Adrenal gland (tissue), 9 donors: ENCODE measurements at regions not wholly inside any gene's neighbourhood (a gene's known extent, or its start where the extent isn't known, plus 50 kb on each side); places are given as distances from the start of the nearest gene placed in this dataset.

Experiments used
- DNase-seq, 7 donors: peaks; one replicate each; pipeline ENCODE4 v3.0.0-alpha.2; 2019 to 2020
- H3K27ac ChIP-seq, 5 donors: fragments of 200-600 bp; sonication (generic) in 4 of 5; 1 replicate in 3 of 5; 2 replicates in 2 of 5; pipeline versions ENCODE4 v1.5.1 to v1.8.0; 2016 to 2020; ENCODE audit warnings: mild to moderate bottlenecking in 1 of 5
- H3K27me3 ChIP-seq: fragments of 200-600 bp; 2 replicates; pipeline ENCODE4 v1.8.0; 2021
- H3K36me3 ChIP-seq, 2 donors: fragments of 200-600 bp; replicated peaks in 1 of 2; 1 replicate in 1 of 2; 2 replicates in 1 of 2; pipeline versions ENCODE4 v1.5.1 to v1.8.0; 2018 to 2022
- H3K4me1 ChIP-seq, 2 donors: fragments of 200-600 bp; replicated peaks in 1 of 2; 1 replicate in 1 of 2; 2 replicates in 1 of 2; pipeline versions ENCODE4 v1.5.1 to v1.8.0; 2018 to 2021
- H3K4me3 ChIP-seq, 4 donors: fragments of 200-600 bp; sonication (generic) in 3 of 4; one replicate each; pipeline ENCODE4 v1.5.1; 2016 to 2018
- H3K9me3 ChIP-seq, 3 donors: fragments of 200-600 bp; sonication (generic) in 1 of 3; replicated peaks in 1 of 3; 1 replicate in 2 of 3; 2 replicates in 1 of 3; pipeline versions ENCODE4 v1.5.1 to v1.8.0; 2016 to 2021
- CTCF ChIP-seq, 6 experiments: fragments of 450-650 bp in 4 of 6; fragments of 200-600 bp in 2 of 6; sonication (generic) in 1 of 6; IDR thresholded peaks; 1 replicate in 5 of 6; 2 replicates in 1 of 6; pipeline versions ENCODE4 v1.5.1 to v1.8.0; 2016 to 2021; ENCODE audit warnings: antibody characterized with exemption in 6 of 6, mild to moderate bottlenecking in 2 of 6, moderate library complexity in 1 of 6
- POLR2A ChIP-seq, 2 donors: fragments of 450-650 bp; IDR thresholded peaks; one replicate each; pipeline ENCODE4 v1.6.1; 2017; ENCODE audit warnings: antibody characterized with exemption in 2 of 2, mild to moderate bottlenecking in 2 of 2, moderate library complexity in 1 of 2
- WGBS, 4 donors: extraction: QIAGEN DNeasy Blood & Tissue Kit in 2 of 4; methylation state at CpG; one replicate each; pipeline versions ENCODE4 v1.1.5 to v1.1.7; 2013 to 2017; 5-methylcytosine and 5-hydroxymethylcytosine counted together
- intact Hi-C, 2 donors: fragments of 100-400 bp; cut with DNase I; formaldehyde crosslinking; loops; one replicate each; pipeline versions ENCODE4 v1.14.1 to v1.15.0; 2022 to 2023
- donor health status: healthy with polysubstance abuse.
- donor health status: Bipolar disorder and iron deficiency.
- donor health status: DM: yes; HTN: yes; CAD: no.
- donor health status: DM: no; HTN: no; CAD: no.
- donor health status: DM: no; HTN: no; CAD: no.

DNA sequence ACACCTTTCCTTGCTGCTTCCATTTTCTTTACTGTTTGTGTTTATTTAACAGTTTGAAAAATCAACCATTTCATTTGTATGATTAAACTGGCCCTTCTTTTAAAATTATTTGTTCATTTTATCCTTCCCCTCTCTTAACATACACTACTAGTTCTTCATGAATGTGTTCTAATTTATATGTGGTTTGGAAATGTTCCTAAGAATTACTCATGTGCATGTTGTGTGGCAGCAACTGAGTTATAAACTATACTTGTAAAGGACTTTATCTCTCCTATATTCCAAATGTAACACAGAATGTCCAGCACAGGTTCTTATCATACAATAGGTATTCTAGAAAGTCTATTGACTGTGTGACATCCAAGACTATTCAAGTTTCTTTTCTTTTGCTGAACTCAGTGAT, 358.2 kb upstream of the MEF2C start:
- H3K27ac ChIP-seq = no peak overlapping the region

GRCh38 chr5:89236900-89237299, 353.9 kb upstream of the MEF2C start:
- TF ChIP-seq CTCF (IDR thresholded peaks at IDR 0.05) (no peak), POLR2A (IDR thresholded peaks at IDR 0.05) (no peak)
- DNase-seq = no peak
- no peaks in the 10 kb centered on the region for H3K9me3 ChIP-seq
- no peaks in the 10 kb centered on the region for H3K4me1 ChIP-seq
- no peak overlapping the region for H3K27ac ChIP-seq
- H3K4me3 ChIP-seq = no peak overlapping the region
- no peaks in the 10 kb centered on the region for H3K36me3 ChIP-seq
- intact Hi-C loops = no loop called here
- H3K27me3 ChIP-seq = no peaks in the 10 kb centered on the region
- WGBS, 4 donors = 28 to 49% (median 35%) methylated on average over 1 of the region's 1 CpG

More for the DNA sequence above, 358.2 kb upstream of the MEF2C start:
- H3K9me3 ChIP-seq = no peaks in the 10 kb centered on the region
- H3K4me1 ChIP-seq = no peaks in the 10 kb centered on the region
- H3K36me3 ChIP-seq = no peaks in the 10 kb centered on the region
- TF ChIP-seq POLR2A (IDR thresholded peaks at IDR 0.05) = no peak
- no peak for TF ChIP-seq CTCF (IDR thresholded peaks at IDR 0.05)
- H3K27me3 ChIP-seq = no peaks in the 10 kb centered on the region
- DNase-seq = no peak
- no peak overlapping the region for H3K4me3 ChIP-seq
- intact Hi-C loops = no loop called here

DNA sequence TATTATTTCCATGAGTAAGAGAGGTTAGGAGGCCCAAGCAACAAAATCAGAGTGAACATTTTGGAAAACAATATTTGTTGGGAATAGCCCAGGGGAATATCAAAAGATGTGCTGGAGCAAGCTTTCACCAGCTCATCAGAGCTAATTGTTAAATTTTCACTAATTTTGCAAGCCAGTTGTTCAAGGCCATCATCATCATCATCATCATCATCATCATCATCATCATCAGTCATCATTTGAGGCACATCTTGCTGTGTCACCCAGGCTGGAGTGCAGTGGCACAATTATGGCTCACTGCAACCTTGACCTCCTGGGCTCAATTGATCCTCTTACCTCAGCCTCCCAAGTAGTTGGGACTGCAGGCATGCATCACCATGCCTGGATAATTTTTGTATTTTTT, 350.5 kb upstream of the MEF2C start:
- Histone ChIP-seq H3K9me3 (no peaks in the 10 kb centered on the region), H3K27ac (no peak overlapping the region), H3K4me3 (no peak overlapping the region), H3K4me1 (no peaks in the 10 kb centered on the region), H3K27me3 (no peaks in the 10 kb centered on the region), H3K36me3 (no peaks in the 10 kb centered on the region)
- TF ChIP-seq POLR2A (IDR thresholded peaks at IDR 0.05) (no peak), CTCF (IDR thresholded peaks at IDR 0.05) (no peak)
- no peak for DNase-seq
- intact Hi-C loops = no loop called here

DNA sequence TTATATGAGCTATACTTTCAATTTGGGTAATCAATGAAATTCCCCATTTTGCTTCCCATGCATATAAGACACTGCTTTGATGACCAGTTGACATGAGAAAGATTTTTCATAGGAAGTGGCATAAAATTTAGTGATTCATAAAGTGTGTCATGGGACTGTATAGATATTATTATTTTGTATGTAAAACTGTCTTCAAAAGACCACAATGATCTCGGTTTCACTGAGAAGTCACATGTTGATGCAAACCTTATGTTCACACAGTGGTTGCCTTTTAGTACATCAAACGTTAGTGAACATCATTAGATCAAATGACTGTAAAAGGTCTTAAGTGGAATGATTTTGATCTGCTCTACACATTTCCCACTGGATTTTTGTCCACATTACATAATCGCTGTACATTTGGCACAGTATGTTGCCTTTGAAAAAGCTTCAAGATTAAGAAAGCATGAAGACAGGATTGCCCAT, 349.2 kb upstream of the MEF2C start:
- H3K27me3 ChIP-seq = no peaks in the 10 kb centered on the region
- H3K27ac ChIP-seq = no peak overlapping the region
- intact Hi-C loops = no loop called here
- DNase-seq = no peak
- WGBS, 4 donors = 66 to 75% (median 73%) methylated on average over 3 of the region's 3 CpGs
- no peak overlapping the region for H3K4me3 ChIP-seq
- no peaks in the 10 kb centered on the region for H3K9me3 ChIP-seq
- H3K36me3 ChIP-seq = no peaks in the 10 kb centered on the region
- TF ChIP-seq POLR2A (IDR thresholded peaks at IDR 0.05) = no peak
- TF ChIP-seq CTCF (IDR thresholded peaks at IDR 0.05) = no peak
- H3K4me1 ChIP-seq = no peaks in the 10 kb centered on the region
